Fibroblast of mammary gland (primary cell): ENCODE measurements at regions not wholly inside any gene's neighbourhood (a gene's known extent, or its start where the extent isn't known, plus 50 kb on each side); places are given as distances from the start of the nearest gene placed in this dataset.

Source experiments
- DNase-seq: peaks from one replicate; pipeline ENCODE4 v3.0.0-alpha.2; 2010; ENCODE audit warnings: low read depth
- H3K4me3 ChIP-seq: 2 replicates; pipeline ENCODE4 v1.5.1; 2011; ENCODE audit warnings: low read depth, mild to moderate bottlenecking, low read length, moderate library complexity; ENCODE audit not compliant: control insufficient read depth
- CTCF ChIP-seq: conservative IDR thresholded peaks from 2 replicates; pipeline ENCODE4 v1.5.1; 2011; ENCODE audit warnings: low read depth, low read length, inconsistent platforms; ENCODE audit not compliant: control insufficient read depth, insufficient read depth

GRCh38 chr4:8698341-8699062, 105.9 kb downstream of the CPZ start:
- no peak for DNase-seq
- H3K4me3 ChIP-seq: no peak overlapping the region
- no peak for TF ChIP-seq CTCF

GRCh38 chr4:8697826-8698225, 105.3 kb downstream of the CPZ start:
- no peak for DNase-seq
- H3K4me3 ChIP-seq: no peak overlapping the region
- TF ChIP-seq CTCF: no peak

- no peak for TF ChIP-seq CTCF
- H3K4me3 ChIP-seq: no peak overlapping the region
- DNase-seq: no peak
These were observed 104.0 kb downstream of the CPZ start for GRCh38 chr4:8696369-8697127.

GRCh38 chr4:8695237-8696219, 103.0 kb downstream of the CPZ start:
- no peak for TF ChIP-seq CTCF
- no peak for DNase-seq

GRCh38 chr4:8694651-8695151, 102.1 kb downstream of the CPZ start:
- no peak for DNase-seq
- no peak for TF ChIP-seq CTCF
- H3K4me3 ChIP-seq: no peak overlapping the region

More at GRCh38 chr4:8695237-8696219, 103.0 kb downstream of the CPZ start:
- H3K4me3 ChIP-seq: no peak overlapping the region

- H3K4me3 ChIP-seq: no peak overlapping the region
- DNase-seq: no peak
- TF ChIP-seq CTCF: no peak
These were observed 101.7 kb downstream of the CPZ start for GRCh38 chr4:8694226-8694625.
